ENCODE measurements at regions not wholly inside any gene's neighbourhood (a gene's known extent, or its start where the extent isn't known, plus 50 kb on each side); places are given as distances from the start of the nearest gene placed in this dataset.

- Histone ChIP-seq H3K27me3 (ENCODE audit: low read depth, low read length) (no peaks in the 10 kb centered on the region), H3K4me3 (ENCODE audit: low read depth in 1 of 2, low read length in 2 of 2) (no peak overlapping the region), H3K27ac (ENCODE audit: low read length) (no peak overlapping the region), H3K4me1 (ENCODE audit: control insufficient read depth in 1 of 2, insufficient read depth in 2 of 2, low read length in 2 of 2) (no peaks in the 10 kb centered on the region), H3K36me3 (ENCODE audit: control insufficient read depth in 1 of 2, insufficient read depth in 2 of 2, low read length in 2 of 2) (no peaks in the 10 kb centered on the region), H3K9me3 (ENCODE audit: control insufficient read depth in 1 of 2, low read length in 2 of 2) (peaks cover 0 to 2% of the 10 kb centered on the region in 2 donors)
Measured at GRCh38 chr13:97057176-97057575, 62.9 kb upstream of the OXGR1 start.

GRCh38 chr13:97058391-97058790, 64.1 kb upstream of the OXGR1 start:
- H3K9me3 ChIP-seq (ENCODE audit: control insufficient read depth in 1 of 2, low read length in 2 of 2) = peaks cover 0 to 2% of the 10 kb centered on the region in 2 donors
- no peak overlapping the region for H3K27ac ChIP-seq (ENCODE audit: low read length)
- no peaks in the 10 kb centered on the region for H3K36me3 ChIP-seq (ENCODE audit: control insufficient read depth in 1 of 2, insufficient read depth in 2 of 2, low read length in 2 of 2)
- no peaks in the 10 kb centered on the region for H3K27me3 ChIP-seq (ENCODE audit: low read depth, low read length)
- H3K4me3 ChIP-seq (ENCODE audit: low read depth in 1 of 2, low read length in 2 of 2) = no peak overlapping the region
- H3K4me1 ChIP-seq (ENCODE audit: control insufficient read depth in 1 of 2, insufficient read depth in 2 of 2, low read length in 2 of 2) = no peaks in the 10 kb centered on the region

GRCh38 chr13:97058926-97059325, 64.7 kb upstream of the OXGR1 start:
- Histone ChIP-seq H3K27ac (ENCODE audit: low read length) (no peak overlapping the region), H3K27me3 (ENCODE audit: low read depth, low read length) (no peaks in the 10 kb centered on the region)

GRCh38 chr13:97067017-97067895, 73.0 kb upstream of the OXGR1 start:
- H3K4me3 ChIP-seq (ENCODE audit: low read depth in 1 of 2, low read length in 2 of 2) = no peak overlapping the region
- H3K4me1 ChIP-seq (ENCODE audit: control insufficient read depth in 1 of 2, insufficient read depth in 2 of 2, low read length in 2 of 2) = no peaks in the 10 kb centered on the region
- no peaks in the 10 kb centered on the region for H3K36me3 ChIP-seq (ENCODE audit: control insufficient read depth in 1 of 2, insufficient read depth in 2 of 2, low read length in 2 of 2)

More at GRCh38 chr13:97058926-97059325, 64.7 kb upstream of the OXGR1 start:
- H3K4me1 ChIP-seq (ENCODE audit: control insufficient read depth in 1 of 2, insufficient read depth in 2 of 2, low read length in 2 of 2) = no peaks in the 10 kb centered on the region
- peaks cover 0 to 2% of the 10 kb centered on the region in 2 donors for H3K9me3 ChIP-seq (ENCODE audit: control insufficient read depth in 1 of 2, low read length in 2 of 2)
- no peak overlapping the region for H3K4me3 ChIP-seq (ENCODE audit: low read depth in 1 of 2, low read length in 2 of 2)
- no peaks in the 10 kb centered on the region for H3K36me3 ChIP-seq (ENCODE audit: control insufficient read depth in 1 of 2, insufficient read depth in 2 of 2, low read length in 2 of 2)

GRCh38 chr13:97068151-97068550, 73.9 kb upstream of the OXGR1 start:
- Histone ChIP-seq H3K27me3 (ENCODE audit: low read depth, low read length) (no peaks in the 10 kb centered on the region), H3K27ac (ENCODE audit: low read length) (no peak overlapping the region), H3K4me1 (ENCODE audit: control insufficient read depth in 1 of 2, insufficient read depth in 2 of 2, low read length in 2 of 2) (no peaks in the 10 kb centered on the region), H3K4me3 (ENCODE audit: low read depth in 1 of 2, low read length in 2 of 2) (no peak overlapping the region), H3K9me3 (ENCODE audit: control insufficient read depth in 1 of 2, low read length in 2 of 2) (no peaks in the 10 kb centered on the region), H3K36me3 (ENCODE audit: control insufficient read depth in 1 of 2, insufficient read depth in 2 of 2, low read length in 2 of 2) (no peaks in the 10 kb centered on the region)

More at GRCh38 chr13:97067017-97067895, 73.0 kb upstream of the OXGR1 start:
- no peak overlapping the region for H3K27ac ChIP-seq (ENCODE audit: low read length)
- no peaks in the 10 kb centered on the region for H3K27me3 ChIP-seq (ENCODE audit: low read depth, low read length)
- no peaks in the 10 kb centered on the region for H3K9me3 ChIP-seq (ENCODE audit: control insufficient read depth in 1 of 2, low read length in 2 of 2)

GRCh38 chr13:97069050-97069815, 75.0 kb upstream of the OXGR1 start:
- H3K4me3 ChIP-seq (ENCODE audit: low read depth in 1 of 2, low read length in 2 of 2) = no peak overlapping the region
- no peaks in the 10 kb centered on the region for H3K36me3 ChIP-seq (ENCODE audit: control insufficient read depth in 1 of 2, insufficient read depth in 2 of 2, low read length in 2 of 2)
- no peak overlapping the region for H3K27ac ChIP-seq (ENCODE audit: low read length)
- H3K9me3 ChIP-seq (ENCODE audit: control insufficient read depth in 1 of 2, low read length in 2 of 2) = peaks cover 2 to 4% of the 10 kb centered on the region in 2 donors
- no peaks in the 10 kb centered on the region for H3K27me3 ChIP-seq (ENCODE audit: low read depth, low read length)
- H3K4me1 ChIP-seq (ENCODE audit: control insufficient read depth in 1 of 2, insufficient read depth in 2 of 2, low read length in 2 of 2) = no peaks in the 10 kb centered on the region

GRCh38 chr13:97072297-97072696, 78.0 kb upstream of the OXGR1 start:
- Histone ChIP-seq H3K9me3 (ENCODE audit: control insufficient read depth in 1 of 2, low read length in 2 of 2) (peaks cover 7 to 9% of the 10 kb centered on the region in 2 donors), H3K27ac (ENCODE audit: low read length) (no peak overlapping the region), H3K4me3 (ENCODE audit: low read depth in 1 of 2, low read length in 2 of 2) (no peak overlapping the region), H3K36me3 (ENCODE audit: control insufficient read depth in 1 of 2, insufficient read depth in 2 of 2, low read length in 2 of 2) (no peaks in the 10 kb centered on the region), H3K27me3 (ENCODE audit: low read depth, low read length) (no peaks in the 10 kb centered on the region), H3K4me1 (ENCODE audit: control insufficient read depth in 1 of 2, insufficient read depth in 2 of 2, low read length in 2 of 2) (no peaks in the 10 kb centered on the region)

GRCh38 chr13:97074618-97075017, 80.3 kb upstream of the OXGR1 start:
- Histone ChIP-seq H3K4me1 (ENCODE audit: control insufficient read depth in 1 of 2, insufficient read depth in 2 of 2, low read length in 2 of 2) (no peaks in the 10 kb centered on the region), H3K9me3 (ENCODE audit: control insufficient read depth in 1 of 2, low read length in 2 of 2) (peaks cover 7 to 9% of the 10 kb centered on the region in 2 donors), H3K27ac (ENCODE audit: low read length) (no peak overlapping the region), H3K27me3 (ENCODE audit: low read depth, low read length) (no peaks in the 10 kb centered on the region), H3K4me3 (ENCODE audit: low read depth in 1 of 2, low read length in 2 of 2) (no peak overlapping the region), H3K36me3 (ENCODE audit: control insufficient read depth in 1 of 2, insufficient read depth in 2 of 2, low read length in 2 of 2) (no peaks in the 10 kb centered on the region)

- H3K27ac ChIP-seq (ENCODE audit: low read length) = no peak overlapping the region
- no peak overlapping the region for H3K4me3 ChIP-seq (ENCODE audit: low read depth in 1 of 2, low read length in 2 of 2)
- peaks cover 7 to 9% of the 10 kb centered on the region in 2 donors for H3K9me3 ChIP-seq (ENCODE audit: control insufficient read depth in 1 of 2, low read length in 2 of 2)
- no peaks in the 10 kb centered on the region for H3K27me3 ChIP-seq (ENCODE audit: low read depth, low read length)
- no peaks in the 10 kb centered on the region for H3K4me1 ChIP-seq (ENCODE audit: control insufficient read depth in 1 of 2, insufficient read depth in 2 of 2, low read length in 2 of 2)
- H3K36me3 ChIP-seq (ENCODE audit: control insufficient read depth in 1 of 2, insufficient read depth in 2 of 2, low read length in 2 of 2) = no peaks in the 10 kb centered on the region
Measured at GRCh38 chr13:97076898-97077297, 82.6 kb upstream of the OXGR1 start.

- H3K27me3 ChIP-seq (ENCODE audit: low read depth, low read length) = no peaks in the 10 kb centered on the region
- H3K4me1 ChIP-seq (ENCODE audit: control insufficient read depth in 1 of 2, insufficient read depth in 2 of 2, low read length in 2 of 2) = no peaks in the 10 kb centered on the region
- no peak overlapping the region for H3K27ac ChIP-seq (ENCODE audit: low read length)
- H3K4me3 ChIP-seq (ENCODE audit: low read depth in 1 of 2, low read length in 2 of 2) = no peak overlapping the region
- no peaks in the 10 kb centered on the region for H3K36me3 ChIP-seq (ENCODE audit: control insufficient read depth in 1 of 2, insufficient read depth in 2 of 2, low read length in 2 of 2)
- peaks cover 7 to 9% of the 10 kb centered on the region in 2 donors for H3K9me3 ChIP-seq (ENCODE audit: control insufficient read depth in 1 of 2, low read length in 2 of 2)
Measured at GRCh38 chr13:97077341-97077740, 83.1 kb upstream of the OXGR1 start.

GRCh38 chr13:97079726-97080125, 85.5 kb upstream of the OXGR1 start:
- Histone ChIP-seq H3K9me3 (ENCODE audit: control insufficient read depth in 1 of 2, low read length in 2 of 2) (peaks cover 0 to 5% of the 10 kb centered on the region in 2 donors), H3K4me1 (ENCODE audit: control insufficient read depth in 1 of 2, insufficient read depth in 2 of 2, low read length in 2 of 2) (no peaks in the 10 kb centered on the region), H3K36me3 (ENCODE audit: control insufficient read depth in 1 of 2, insufficient read depth in 2 of 2, low read length in 2 of 2) (no peaks in the 10 kb centered on the region), H3K4me3 (ENCODE audit: low read depth in 1 of 2, low read length in 2 of 2) (no peak overlapping the region), H3K27ac (ENCODE audit: low read length) (no peak overlapping the region), H3K27me3 (ENCODE audit: low read depth, low read length) (no peaks in the 10 kb centered on the region)
